ENCODE measurements at regions not wholly inside any gene's neighbourhood (a gene's known extent, or its start where the extent isn't known, plus 50 kb on each side); places are given as distances from the start of the nearest gene placed in this dataset.
A peak's percentile ranks its signal among the peaks of the same experiment; 100 is the strongest.

DNA sequence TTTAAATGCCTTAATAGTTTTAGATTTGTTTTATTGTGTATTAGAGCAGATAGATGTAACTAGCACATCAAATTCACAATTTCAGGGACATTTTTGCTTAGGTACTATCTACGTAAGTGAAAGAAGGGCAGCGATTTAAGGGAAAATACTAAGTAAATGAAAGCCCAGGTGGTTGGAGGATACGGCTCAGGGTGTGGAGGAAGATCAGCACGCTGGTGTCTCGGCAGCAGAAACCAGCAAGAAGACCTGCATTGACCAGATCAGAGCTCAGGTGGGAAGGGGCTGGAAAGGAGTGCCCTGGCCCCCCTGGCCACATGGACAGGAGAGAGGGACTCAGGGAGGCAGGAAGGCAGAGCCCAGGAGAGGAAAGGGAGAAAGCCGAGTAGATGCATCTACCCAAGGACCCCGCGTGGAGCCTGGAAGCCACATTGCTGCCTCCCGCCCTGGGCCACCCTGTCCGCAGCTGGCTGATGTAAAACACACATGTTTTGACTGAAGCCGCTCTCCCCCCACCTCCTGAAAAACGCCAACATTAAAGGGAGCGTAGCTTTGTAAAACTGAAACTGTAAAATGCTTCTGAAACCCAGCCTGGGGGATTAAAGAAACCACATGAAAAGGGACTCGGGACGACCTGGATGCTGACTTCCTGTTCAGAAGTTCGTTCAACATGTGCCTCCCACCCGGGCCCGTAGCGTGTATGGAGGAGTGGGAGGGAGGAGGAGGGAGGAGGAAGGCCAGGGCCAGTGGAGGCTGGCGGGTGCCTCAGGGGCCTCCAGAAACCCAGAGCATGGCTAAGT is 72.6 kb upstream of the TARDBP start (continued):
- TF ChIP-seq, protein P1, sequence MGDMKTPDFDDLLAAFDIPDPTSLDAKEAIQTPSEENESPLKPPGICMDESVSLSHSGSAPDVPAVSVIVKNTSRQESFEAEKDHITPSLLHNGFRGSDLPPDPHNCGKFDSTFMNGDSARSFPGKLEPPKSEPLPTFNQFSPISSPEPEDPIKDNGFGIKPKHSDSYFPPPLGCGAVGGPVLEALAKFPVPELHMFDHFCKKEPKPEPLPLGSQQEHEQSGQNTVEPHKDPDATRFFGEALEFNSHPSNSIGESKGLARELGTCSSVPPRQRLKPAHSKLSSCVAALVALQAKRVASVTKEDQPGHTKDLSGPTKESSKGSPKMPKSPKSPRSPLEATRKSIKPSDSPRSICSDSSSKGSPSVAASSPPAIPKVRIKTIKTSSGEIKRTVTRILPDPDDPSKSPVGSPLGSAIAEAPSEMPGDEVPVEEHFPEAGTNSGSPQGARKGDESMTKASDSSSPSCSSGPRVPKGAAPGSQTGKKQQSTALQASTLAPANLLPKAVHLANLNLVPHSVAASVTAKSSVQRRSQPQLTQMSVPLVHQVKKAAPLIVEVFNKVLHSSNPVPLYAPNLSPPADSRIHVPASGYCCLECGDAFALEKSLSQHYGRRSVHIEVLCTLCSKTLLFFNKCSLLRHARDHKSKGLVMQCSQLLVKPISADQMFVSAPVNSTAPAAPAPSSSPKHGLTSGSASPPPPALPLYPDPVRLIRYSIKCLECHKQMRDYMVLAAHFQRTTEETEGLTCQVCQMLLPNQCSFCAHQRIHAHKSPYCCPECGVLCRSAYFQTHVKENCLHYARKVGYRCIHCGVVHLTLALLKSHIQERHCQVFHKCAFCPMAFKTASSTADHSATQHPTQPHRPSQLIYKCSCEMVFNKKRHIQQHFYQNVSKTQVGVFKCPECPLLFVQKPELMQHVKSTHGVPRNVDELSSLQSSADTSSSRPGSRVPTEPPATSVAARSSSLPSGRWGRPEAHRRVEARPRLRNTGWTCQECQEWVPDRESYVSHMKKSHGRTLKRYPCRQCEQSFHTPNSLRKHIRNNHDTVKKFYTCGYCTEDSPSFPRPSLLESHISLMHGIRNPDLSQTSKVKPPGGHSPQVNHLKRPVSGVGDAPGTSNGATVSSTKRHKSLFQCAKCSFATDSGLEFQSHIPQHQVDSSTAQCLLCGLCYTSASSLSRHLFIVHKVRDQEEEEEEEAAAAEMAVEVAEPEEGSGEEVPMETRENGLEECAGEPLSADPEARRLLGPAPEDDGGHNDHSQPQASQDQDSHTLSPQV (IDR thresholded peaks at IDR 0.05) = no peak
- TF ChIP-seq, protein P2, sequence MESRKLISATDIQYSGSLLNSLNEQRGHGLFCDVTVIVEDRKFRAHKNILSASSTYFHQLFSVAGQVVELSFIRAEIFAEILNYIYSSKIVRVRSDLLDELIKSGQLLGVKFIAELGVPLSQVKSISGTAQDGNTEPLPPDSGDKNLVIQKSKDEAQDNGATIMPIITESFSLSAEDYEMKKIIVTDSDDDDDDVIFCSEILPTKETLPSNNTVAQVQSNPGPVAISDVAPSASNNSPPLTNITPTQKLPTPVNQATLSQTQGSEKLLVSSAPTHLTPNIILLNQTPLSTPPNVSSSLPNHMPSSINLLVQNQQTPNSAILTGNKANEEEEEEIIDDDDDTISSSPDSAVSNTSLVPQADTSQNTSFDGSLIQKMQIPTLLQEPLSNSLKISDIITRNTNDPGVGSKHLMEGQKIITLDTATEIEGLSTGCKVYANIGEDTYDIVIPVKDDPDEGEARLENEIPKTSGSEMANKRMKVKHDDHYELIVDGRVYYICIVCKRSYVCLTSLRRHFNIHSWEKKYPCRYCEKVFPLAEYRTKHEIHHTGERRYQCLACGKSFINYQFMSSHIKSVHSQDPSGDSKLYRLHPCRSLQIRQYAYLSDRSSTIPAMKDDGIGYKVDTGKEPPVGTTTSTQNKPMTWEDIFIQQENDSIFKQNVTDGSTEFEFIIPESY (IDR thresholded peaks at IDR 0.05) = no peak
- TF ChIP-seq MTA2 (IDR thresholded peaks at IDR 0.05; ENCODE audit: low read depth) (peak; percentile 76; the same call in 1 of the 2 replicates), KLF5 (IDR thresholded peaks at IDR 0.05; ENCODE audit: partially characterized antibody) (no peak), SUPT20H (IDR thresholded peaks at IDR 0.05; ENCODE audit: borderline replicate concordance, control insufficient read depth, low read depth, low read length) (no peak), NFIC (IDR thresholded peaks at IDR 0.05; ENCODE audit: low read depth, low read length) (peak; percentile 91), ZZZ3 (IDR thresholded peaks at IDR 0.05; ENCODE audit: control insufficient read depth, insufficient read length, low read depth) (no peak), ZNF207 (IDR thresholded peaks at IDR 0.05; ENCODE audit: borderline replicate concordance) (no peak), DPF2 (IDR thresholded peaks at IDR 0.05) (peak; percentile 90), PAX5 (IDR thresholded peaks at IDR 0.05; ENCODE audit: borderline replicate concordance, low read depth, low read length) (peak; percentile 75; the same call in 1 of the 2 replicates), CREB1 (IDR thresholded peaks at IDR 0.05; ENCODE audit: low read depth) (peak; percentile 59), CBX3 (IDR thresholded peaks at IDR 0.05; ENCODE audit: borderline replicate concordance, low read depth) (no peak), NKRF (conservative IDR thresholded peaks at IDR 0.05) (0 out of 2 replicates have a peak, but pooled peaks have one; percentile 19), WRNIP1 (IDR thresholded peaks at IDR 0.05; ENCODE audit: borderline replicate concordance, low read depth, low read length) (no peak), EED (IDR thresholded peaks at IDR 0.05; ENCODE audit: low read depth) (peak; percentile 100), SP1 (IDR thresholded peaks at IDR 0.05; ENCODE audit: low read depth, low read length) (peak; percentile 54), CBFB (IDR thresholded peaks at IDR 0.05; ENCODE audit: low read depth) (peak; percentile 89)
- TF ChIP-seq, protein P3, sequence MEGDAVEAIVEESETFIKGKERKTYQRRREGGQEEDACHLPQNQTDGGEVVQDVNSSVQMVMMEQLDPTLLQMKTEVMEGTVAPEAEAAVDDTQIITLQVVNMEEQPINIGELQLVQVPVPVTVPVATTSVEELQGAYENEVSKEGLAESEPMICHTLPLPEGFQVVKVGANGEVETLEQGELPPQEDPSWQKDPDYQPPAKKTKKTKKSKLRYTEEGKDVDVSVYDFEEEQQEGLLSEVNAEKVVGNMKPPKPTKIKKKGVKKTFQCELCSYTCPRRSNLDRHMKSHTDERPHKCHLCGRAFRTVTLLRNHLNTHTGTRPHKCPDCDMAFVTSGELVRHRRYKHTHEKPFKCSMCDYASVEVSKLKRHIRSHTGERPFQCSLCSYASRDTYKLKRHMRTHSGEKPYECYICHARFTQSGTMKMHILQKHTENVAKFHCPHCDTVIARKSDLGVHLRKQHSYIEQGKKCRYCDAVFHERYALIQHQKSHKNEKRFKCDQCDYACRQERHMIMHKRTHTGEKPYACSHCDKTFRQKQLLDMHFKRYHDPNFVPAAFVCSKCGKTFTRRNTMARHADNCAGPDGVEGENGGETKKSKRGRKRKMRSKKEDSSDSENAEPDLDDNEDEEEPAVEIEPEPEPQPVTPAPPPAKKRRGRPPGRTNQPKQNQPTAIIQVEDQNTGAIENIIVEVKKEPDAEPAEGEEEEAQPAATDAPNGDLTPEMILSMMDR (IDR thresholded peaks at IDR 0.05 in 2 of 3, conservative IDR thresholded peaks at IDR 0.05 in 1 of 3; ENCODE audit: control insufficient read depth in 2 of 3, extremely low read depth in 1 of 3, insufficient read depth in 1 of 3, low read depth in 3 of 3, low read length in 3 of 3) = no peak
- TF ChIP-seq, protein P4, sequence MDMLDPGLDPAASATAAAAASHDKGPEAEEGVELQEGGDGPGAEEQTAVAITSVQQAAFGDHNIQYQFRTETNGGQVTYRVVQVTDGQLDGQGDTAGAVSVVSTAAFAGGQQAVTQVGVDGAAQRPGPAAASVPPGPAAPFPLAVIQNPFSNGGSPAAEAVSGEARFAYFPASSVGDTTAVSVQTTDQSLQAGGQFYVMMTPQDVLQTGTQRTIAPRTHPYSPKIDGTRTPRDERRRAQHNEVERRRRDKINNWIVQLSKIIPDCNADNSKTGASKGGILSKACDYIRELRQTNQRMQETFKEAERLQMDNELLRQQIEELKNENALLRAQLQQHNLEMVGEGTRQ (IDR thresholded peaks at IDR 0.05; ENCODE audit: borderline replicate concordance, low read depth, low read length) = no peak

Data from GM12878 (cell line).